ENCODE measurements at regions not wholly inside any gene's neighbourhood (a gene's known extent, or its start where the extent isn't known, plus 50 kb on each side); places are given as distances from the start of the nearest gene placed in this dataset.

- Histone ChIP-seq H3K9me3 (replicated peaks; ENCODE audit: control insufficient read depth, insufficient read depth, low read length) (no peaks in the 10 kb centered on the region), H3K27ac (ENCODE audit: control insufficient read depth, insufficient read depth) (no peak overlapping the region), H4K20me1 (ENCODE audit: control insufficient read depth, insufficient read depth) (no peaks in the 10 kb centered on the region), H3K27me3 (replicated peaks in 1 of 2; ENCODE audit: control insufficient read depth in 2 of 2, insufficient read depth in 2 of 2, low read length in 1 of 2) (no peaks in the 10 kb centered on the region), H3K4me3 (no peak overlapping the region), H3K79me2 (ENCODE audit: control insufficient read depth, insufficient read depth, low read length) (no peaks in the 10 kb centered on the region), H3K4me1 (ENCODE audit: control insufficient read depth, insufficient read depth, low read length) (no peaks in the 10 kb centered on the region), H3K4me2 (ENCODE audit: control insufficient read depth, insufficient read depth) (no peak overlapping the region), H2AFZ (ENCODE audit: control insufficient read depth, low read depth, low read length) (no peak overlapping the region), H3K9ac (ENCODE audit: control insufficient read depth, insufficient read depth, low read length) (no peak overlapping the region), H3K36me3 (ENCODE audit: control insufficient read depth in 2 of 2, insufficient read depth in 2 of 2, low read length in 1 of 2) (no peaks in the 10 kb centered on the region)
- intact Hi-C loops (cut with micrococcal nuclease; ENCODE audit: unreplicated experiment) (no loop called here), in situ Hi-C loops (cut with MboI) (no loop called here)
- DNase-seq (ENCODE audit: low read depth, low spot score) (no peak), FAIRE-seq (no peak), ATAC-seq (no peak)
- ChIA-PET RAD21 (ENCODE audit: unreplicated experiment) (no interaction called here), SMC1A (ENCODE audit: uncharacterized antibody, unreplicated experiment) (no interaction called here), CTCF (no interaction called here), POLR2A (no interaction called here)
- BruUV-seq (replicated peaks) = no TSS peak
- TF ChIP-seq ZNF592 (IDR thresholded peaks at IDR 0.05) (no peak), BMI1 (IDR thresholded peaks at IDR 0.05; ENCODE audit: borderline replicate concordance) (no peak), LARP7 (IDR thresholded peaks at IDR 0.05) (no peak), CTCF (IDR thresholded peaks at IDR 0.05 in 2 of 3, conservative IDR thresholded peaks at IDR 0.05 in 1 of 3; ENCODE audit: control insufficient read depth in 2 of 3, extremely low read depth in 1 of 3, insufficient read depth in 1 of 3, low read depth in 3 of 3, low read length in 3 of 3) (no peak), RUNX3 (IDR thresholded peaks at IDR 0.05; ENCODE audit: low read length) (0 out of 2 replicates have a peak, but pooled peaks have one; percentile 17), PKNOX1 (IDR thresholded peaks at IDR 0.05) (no peak), SUZ12 (IDR thresholded peaks at IDR 0.05; ENCODE audit: unreplicated experiment) (no peak), CREB1 (IDR thresholded peaks at IDR 0.05; ENCODE audit: low read depth) (no peak), RAD51 (IDR thresholded peaks at IDR 0.05) (no peak)
- WGBS (ENCODE audit: insufficient coverage, insufficient replicate concordance, low lambda C conversion rate, missing lambda C conversion rate) = 7% methylated on average over 5 of the region's 5 CpGs
These were observed 235.1 kb upstream of the CELF2 start for GRCh38 chr10:10782603-10783002.
